ENCODE measurements at regions not wholly inside any gene's neighbourhood (a gene's known extent, or its start where the extent isn't known, plus 50 kb on each side); places are given as distances from the start of the nearest gene placed in this dataset.

DNA sequence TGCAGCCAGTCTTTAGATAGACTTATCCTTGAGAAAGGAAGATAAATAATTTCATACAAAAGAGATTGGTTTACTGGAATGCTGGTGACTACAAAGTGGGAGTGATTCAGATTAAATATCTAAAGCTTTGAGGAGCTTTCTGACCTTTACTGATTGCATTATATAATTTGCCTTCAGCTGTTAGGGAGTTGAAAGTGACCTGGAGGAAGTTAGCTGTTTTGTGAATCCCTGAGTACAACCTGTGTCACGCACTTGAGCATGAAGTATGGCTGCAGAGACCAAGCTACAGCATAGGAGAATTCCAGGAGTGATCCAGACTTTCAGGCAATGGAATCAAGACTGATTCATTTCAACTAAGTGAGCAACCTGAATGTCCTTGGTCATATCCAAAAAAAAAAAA, 1848.3 kb upstream of the RAG2 start:
- DNase-seq (no peak), ATAC-seq (no peak)
- 91 to 97% (median 91%) methylated on average over 1 of the region's 1 CpG for WGBS, 3 donors
- H3K27me3 ChIP-seq (ENCODE audit: insufficient read depth in 3 of 3, low read length in 2 of 3) = no peaks in the 10 kb centered on the region
- H3K4me3 ChIP-seq = no peak overlapping the region
- TF ChIP-seq, protein P1, sequence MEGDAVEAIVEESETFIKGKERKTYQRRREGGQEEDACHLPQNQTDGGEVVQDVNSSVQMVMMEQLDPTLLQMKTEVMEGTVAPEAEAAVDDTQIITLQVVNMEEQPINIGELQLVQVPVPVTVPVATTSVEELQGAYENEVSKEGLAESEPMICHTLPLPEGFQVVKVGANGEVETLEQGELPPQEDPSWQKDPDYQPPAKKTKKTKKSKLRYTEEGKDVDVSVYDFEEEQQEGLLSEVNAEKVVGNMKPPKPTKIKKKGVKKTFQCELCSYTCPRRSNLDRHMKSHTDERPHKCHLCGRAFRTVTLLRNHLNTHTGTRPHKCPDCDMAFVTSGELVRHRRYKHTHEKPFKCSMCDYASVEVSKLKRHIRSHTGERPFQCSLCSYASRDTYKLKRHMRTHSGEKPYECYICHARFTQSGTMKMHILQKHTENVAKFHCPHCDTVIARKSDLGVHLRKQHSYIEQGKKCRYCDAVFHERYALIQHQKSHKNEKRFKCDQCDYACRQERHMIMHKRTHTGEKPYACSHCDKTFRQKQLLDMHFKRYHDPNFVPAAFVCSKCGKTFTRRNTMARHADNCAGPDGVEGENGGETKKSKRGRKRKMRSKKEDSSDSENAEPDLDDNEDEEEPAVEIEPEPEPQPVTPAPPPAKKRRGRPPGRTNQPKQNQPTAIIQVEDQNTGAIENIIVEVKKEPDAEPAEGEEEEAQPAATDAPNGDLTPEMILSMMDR (IDR thresholded peaks at IDR 0.05) = no peak
- no peaks in the 10 kb centered on the region for H3K4me1 ChIP-seq
- H3K36me3 ChIP-seq (ENCODE audit: insufficient read depth in 1 of 2, low read depth in 1 of 2) = no peaks in the 10 kb centered on the region
- intact Hi-C loops (cut with DNase I) = no loop called here
- no peak overlapping the region for H3K27ac ChIP-seq
- no peaks in the 10 kb centered on the region for H3K9me3 ChIP-seq

DNA sequence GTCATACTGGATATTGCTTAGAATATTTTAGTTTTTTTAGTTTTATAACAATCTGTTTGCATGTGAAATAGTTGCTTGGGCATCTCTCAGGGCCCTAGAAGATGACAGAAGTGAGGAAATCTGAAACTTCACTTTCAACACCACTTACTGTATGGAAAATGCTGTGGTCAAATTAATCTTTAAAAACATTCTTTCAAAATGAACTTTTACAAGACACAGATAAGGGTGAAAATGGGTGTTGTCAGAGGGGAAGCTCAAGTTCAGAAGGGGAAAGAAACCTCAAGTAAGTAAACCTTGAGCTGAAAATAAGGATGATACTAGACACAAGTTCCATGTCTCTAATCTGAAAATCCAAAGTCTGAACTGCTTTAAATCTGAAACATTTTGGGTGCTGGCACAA, 1840.1 kb upstream of the RAG2 start:
- no peak overlapping the region for H3K4me3 ChIP-seq
- H3K4me1 ChIP-seq = no peaks in the 10 kb centered on the region
- intact Hi-C loops (cut with DNase I) = no loop called here
- H3K9me3 ChIP-seq = no peaks in the 10 kb centered on the region
- no peaks in the 10 kb centered on the region for H3K27me3 ChIP-seq (ENCODE audit: insufficient read depth in 3 of 3, low read length in 2 of 3)
- H3K36me3 ChIP-seq (ENCODE audit: insufficient read depth in 1 of 2, low read depth in 1 of 2) = no peaks in the 10 kb centered on the region
- TF ChIP-seq, protein P1 (IDR thresholded peaks at IDR 0.05) = no peak
- no peak overlapping the region for H3K27ac ChIP-seq
- ATAC-seq (no peak), DNase-seq (no peak)

DNA sequence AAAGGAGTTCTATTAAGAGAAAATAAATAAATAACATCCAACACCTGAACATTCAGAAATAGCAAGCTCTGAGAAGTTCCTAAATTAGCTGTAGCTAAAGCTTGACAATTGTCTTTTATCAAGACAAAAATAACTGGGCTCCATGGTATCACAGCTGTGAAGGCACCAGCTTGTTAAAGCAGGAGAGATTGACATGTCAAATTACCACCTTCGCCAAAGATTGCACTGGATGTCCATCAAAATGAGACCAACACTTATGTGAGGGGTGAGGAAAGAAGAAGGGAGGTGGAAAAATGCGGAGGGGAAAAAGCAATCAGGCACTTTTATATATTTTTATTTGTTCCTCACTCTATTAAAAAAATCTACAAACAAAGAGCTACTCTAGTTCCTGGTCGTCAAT, 1827.5 kb upstream of the RAG2 start:
- no peaks in the 10 kb centered on the region for H3K9me3 ChIP-seq
- no peak for DNase-seq
- no peaks in the 10 kb centered on the region for H3K36me3 ChIP-seq (ENCODE audit: insufficient read depth in 1 of 2, low read depth in 1 of 2)
- ATAC-seq = no peak
- H3K4me1 ChIP-seq = no peaks in the 10 kb centered on the region
- H3K4me3 ChIP-seq = no peak overlapping the region
- TF ChIP-seq, protein P1 (IDR thresholded peaks at IDR 0.05) = no peak
- H3K27ac ChIP-seq = no peak overlapping the region
- 77 to 85% (median 81%) methylated on average over 3 of the region's 3 CpGs for WGBS, 3 donors
- intact Hi-C loops (cut with DNase I) = no loop called here
- no peaks in the 10 kb centered on the region for H3K27me3 ChIP-seq (ENCODE audit: insufficient read depth in 3 of 3, low read length in 2 of 3)

DNA sequence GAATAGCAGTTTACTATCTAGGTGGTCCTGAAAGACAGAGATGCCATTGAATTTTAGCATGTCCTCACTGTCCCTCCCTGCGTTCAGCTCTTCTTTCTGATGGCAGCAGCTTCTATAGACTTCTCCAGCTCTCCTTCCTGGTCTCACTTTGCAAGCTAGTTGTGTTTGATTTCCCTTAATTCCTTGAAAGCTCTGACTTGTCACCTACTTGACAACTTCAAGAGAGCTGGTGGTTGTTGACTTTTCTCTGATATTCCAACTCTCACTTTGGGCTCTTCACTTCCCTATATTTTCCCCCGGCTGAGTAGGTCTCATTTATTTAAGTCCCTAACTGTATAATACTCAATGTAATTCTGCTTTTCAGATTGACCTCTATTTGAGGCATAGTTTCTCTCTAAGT, 1825.0 kb upstream of the RAG2 start:
- DNase-seq (no peak), ATAC-seq (no peak)
- no peak overlapping the region for H3K27ac ChIP-seq
- H3K36me3 ChIP-seq (ENCODE audit: insufficient read depth in 1 of 2, low read depth in 1 of 2) = no peaks in the 10 kb centered on the region
- WGBS, 3 donors = 58 to 71% (median 70%) methylated on average over 2 of the region's 2 CpGs
- no peaks in the 10 kb centered on the region for H3K9me3 ChIP-seq
- TF ChIP-seq, protein P1 (IDR thresholded peaks at IDR 0.05) = no peak
- H3K4me1 ChIP-seq = no peaks in the 10 kb centered on the region
- H3K4me3 ChIP-seq = no peak overlapping the region
- intact Hi-C loops (cut with DNase I) = no loop called here
- H3K27me3 ChIP-seq (ENCODE audit: insufficient read depth in 3 of 3, low read length in 2 of 3) = no peaks in the 10 kb centered on the region

DNA sequence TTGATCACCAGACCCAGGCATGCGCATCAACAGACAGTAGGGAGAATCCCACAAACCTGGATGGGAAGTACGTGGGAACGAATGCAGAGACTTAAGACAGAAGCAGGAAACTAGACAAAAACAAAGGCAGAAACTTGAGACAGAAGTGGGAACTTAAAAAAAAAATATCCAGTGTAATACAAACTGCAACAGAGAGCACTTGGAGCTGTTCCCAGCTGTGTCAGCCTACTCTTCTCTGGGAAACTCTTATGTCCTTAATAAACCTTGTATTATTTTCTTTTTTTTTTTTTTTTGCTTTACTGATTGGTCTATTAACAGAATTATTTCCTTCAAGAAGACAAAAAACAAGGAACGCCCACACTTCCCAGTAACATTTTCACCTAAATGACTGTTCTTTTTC, 1818.1 kb upstream of the RAG2 start:
- intact Hi-C loops (cut with DNase I) = no loop called here
- Histone ChIP-seq H3K4me3 (no peak overlapping the region), H3K4me1 (no peaks in the 10 kb centered on the region), H3K36me3 (ENCODE audit: insufficient read depth in 1 of 2, low read depth in 1 of 2) (no peaks in the 10 kb centered on the region), H3K9me3 (no peaks in the 10 kb centered on the region), H3K27me3 (ENCODE audit: insufficient read depth in 3 of 3, low read length in 2 of 3) (no peaks in the 10 kb centered on the region), H3K27ac (no peak overlapping the region)
- TF ChIP-seq, protein P1 (IDR thresholded peaks at IDR 0.05) = no peak
- ATAC-seq (no peak), DNase-seq (no peak)
- WGBS, 3 donors = 48 to 52% (median 49%) methylated on average over 4 of the region's 4 CpGs

Data from psoas muscle (tissue), 7 donors.